ENCODE measurements at regions not wholly inside any gene's neighbourhood (a gene's known extent, or its start where the extent isn't known, plus 50 kb on each side); places are given as distances from the start of the nearest gene placed in this dataset.
A peak's percentile ranks its signal among the peaks of the same experiment; 100 is the strongest.

DNA sequence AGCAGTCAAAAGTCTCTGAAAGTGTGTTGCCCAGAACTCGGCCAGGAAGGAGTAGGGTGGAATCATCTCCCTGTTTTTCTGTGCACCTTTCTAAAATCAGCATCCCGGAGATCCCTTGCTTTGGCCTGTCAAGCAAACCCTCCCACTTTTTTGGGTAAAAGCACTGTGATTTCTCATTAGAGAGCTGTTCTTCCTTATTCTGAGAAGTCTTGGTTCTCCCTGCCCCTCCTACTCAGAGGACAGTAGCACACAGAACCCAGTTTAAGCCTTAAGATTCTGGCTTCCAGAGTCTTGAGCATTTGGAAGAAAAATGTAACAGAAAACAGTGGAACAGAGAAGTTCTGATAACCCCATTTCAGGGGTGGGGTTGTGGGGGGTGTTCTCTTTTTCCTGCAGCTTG lies 52.6 kb upstream of the KATNAL1 start:
- no peak for DNase-seq
- H3K9me3 Mint-ChIP-seq = no peaks in the 10 kb centered on the region
- peaks cover 10% of the 10 kb centered on the region for H3K4me1 Mint-ChIP-seq (ENCODE audit: low read depth)
- no peaks in the 10 kb centered on the region for H3K36me3 Mint-ChIP-seq (ENCODE audit: insufficient read depth in 2 of 2)
- ATAC-seq (replicated peaks in 1 of 2) = no peak
- no peak overlapping the region for H3K27ac Mint-ChIP-seq
- no peaks in the 10 kb centered on the region for H3K27me3 Mint-ChIP-seq (ENCODE audit: low read depth)
- H3K4me3 Mint-ChIP-seq = no peak overlapping the region

- H3K4me3 Mint-ChIP-seq = no peak overlapping the region
- peaks cover 4% of the 10 kb centered on the region for H3K4me1 Mint-ChIP-seq (ENCODE audit: low read depth)
- H3K27ac Mint-ChIP-seq = no peak overlapping the region
- H3K27me3 Mint-ChIP-seq (ENCODE audit: low read depth) = no peaks in the 10 kb centered on the region
- ATAC-seq (replicated peaks in 1 of 2) = no peak
- H3K9me3 Mint-ChIP-seq = no peaks in the 10 kb centered on the region
- H3K36me3 Mint-ChIP-seq (ENCODE audit: insufficient read depth in 2 of 2) = peaks cover 0 to 1% of the 10 kb centered on the region in 2 donors
- no peak for DNase-seq
Observed at GRCh38 chr13:30360586-30360985, 53.2 kb upstream of the KATNAL1 start.

DNA sequence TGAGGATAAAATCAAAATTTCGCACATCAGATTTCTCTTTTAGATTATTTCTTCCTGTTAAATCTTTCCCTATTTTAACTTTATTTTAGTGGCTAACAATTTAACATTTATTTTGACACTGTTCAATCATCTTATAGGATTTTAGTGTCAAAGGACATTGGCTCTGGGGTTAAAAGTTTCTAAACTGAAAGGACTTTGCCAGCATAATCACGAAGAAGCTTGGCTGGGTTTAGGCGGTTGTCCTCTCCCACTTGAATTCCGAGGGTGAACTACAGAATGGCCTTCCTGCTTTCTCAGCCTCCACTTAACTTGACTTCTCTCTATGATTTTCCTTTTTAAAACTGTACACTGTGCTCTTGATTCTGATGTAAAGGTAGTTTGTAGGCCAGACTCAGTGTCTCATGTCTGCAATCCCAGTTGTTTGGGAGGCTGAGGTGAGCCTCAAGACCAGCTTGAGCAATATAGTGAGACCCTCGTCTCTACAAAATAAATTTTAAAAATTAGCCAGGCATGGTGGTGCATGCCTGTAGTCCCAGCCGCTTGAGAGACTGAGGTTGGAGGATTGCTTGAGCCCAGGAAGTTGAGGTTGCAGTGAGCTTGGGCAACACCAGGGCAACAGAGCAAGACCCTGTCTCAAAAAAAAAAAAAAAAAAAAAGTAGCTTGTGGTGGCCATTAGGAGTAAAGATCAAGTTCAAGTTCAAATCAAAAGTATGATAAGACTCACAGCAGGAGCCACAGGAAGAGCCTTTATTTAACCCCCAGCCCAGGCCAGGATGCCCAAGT lies 54.8 kb upstream of the KATNAL1 start:
- Mint-ChIP-seq H3K36me3 (ENCODE audit: insufficient read depth in 2 of 2) (peaks cover 0 to 2% of the 10 kb centered on the region in 2 donors), H3K4me3 (no peak overlapping the region)
- no peak for DNase-seq

GRCh38 chr13:30362869-30363268 lies 55.5 kb upstream of the KATNAL1 start:
- H3K9me3 Mint-ChIP-seq = no peaks in the 10 kb centered on the region
- H3K36me3 Mint-ChIP-seq (ENCODE audit: insufficient read depth in 2 of 2) = peaks cover 0 to 2% of the 10 kb centered on the region in 2 donors
- H3K27ac Mint-ChIP-seq = no peak overlapping the region
- ATAC-seq (replicated peaks in 1 of 2) (no peak), DNase-seq (no peak)
- no peaks in the 10 kb centered on the region for H3K27me3 Mint-ChIP-seq (ENCODE audit: low read depth)
- no peak overlapping the region for H3K4me3 Mint-ChIP-seq
- no peaks in the 10 kb centered on the region for H3K4me1 Mint-ChIP-seq (ENCODE audit: low read depth)

More for the DNA sequence above, 54.8 kb upstream of the KATNAL1 start:
- Mint-ChIP-seq H3K27ac (no peak overlapping the region), H3K27me3 (ENCODE audit: low read depth) (no peaks in the 10 kb centered on the region), H3K4me1 (ENCODE audit: low read depth) (no peaks in the 10 kb centered on the region), H3K9me3 (no peaks in the 10 kb centered on the region)
- ATAC-seq (replicated peaks in 1 of 2) = no peak

DNA sequence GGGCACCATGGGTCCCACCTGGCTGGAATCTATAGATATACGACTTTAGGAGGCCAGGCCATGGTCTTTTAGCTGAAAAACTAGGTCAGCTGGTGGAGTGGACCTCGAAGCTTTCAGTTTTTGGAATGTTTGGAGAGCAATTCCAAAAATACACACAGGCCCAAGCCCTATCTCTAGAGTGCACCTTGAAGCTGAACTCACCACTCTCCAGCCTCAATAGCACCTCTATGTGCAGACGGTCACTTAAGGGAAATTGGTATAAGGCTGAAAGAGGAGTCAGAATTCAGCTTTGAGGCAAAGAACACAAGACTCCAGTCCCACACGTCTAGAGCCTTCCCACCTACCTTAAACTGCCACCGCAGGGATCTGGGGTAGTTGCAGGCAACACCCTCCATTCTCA lies 56.4 kb upstream of the KATNAL1 start:
- DNase-seq = no peak
- ATAC-seq (replicated peaks in 1 of 2) = no peak
- Mint-ChIP-seq H3K36me3 (ENCODE audit: insufficient read depth in 2 of 2) (peaks cover 0 to 2% of the 10 kb centered on the region in 2 donors), H3K27ac (no peak overlapping the region), H3K27me3 (ENCODE audit: low read depth) (no peaks in the 10 kb centered on the region), H3K4me3 (no peak overlapping the region), H3K4me1 (ENCODE audit: low read depth) (peaks cover 2% of the 10 kb centered on the region), H3K9me3 (no peaks in the 10 kb centered on the region)

GRCh38 chr13:30364133-30364532 lies 56.8 kb upstream of the KATNAL1 start:
- Mint-ChIP-seq H3K36me3 (ENCODE audit: insufficient read depth in 2 of 2) (peaks cover 0 to 3% of the 10 kb centered on the region in 2 donors), H3K4me1 (ENCODE audit: low read depth) (peaks cover 7% of the 10 kb centered on the region), H3K4me3 (no peak overlapping the region), H3K27me3 (ENCODE audit: low read depth) (no peaks in the 10 kb centered on the region), H3K27ac (no peak overlapping the region), H3K9me3 (no peaks in the 10 kb centered on the region)
- ATAC-seq (replicated peaks in 1 of 2) = no peak
- DNase-seq = no peak

GRCh38 chr13:30364876-30365275 lies 57.4 kb upstream of the UBE2L5 start:
- DNase-seq = no peak
- H3K9me3 Mint-ChIP-seq = no peaks in the 10 kb centered on the region
- H3K4me1 Mint-ChIP-seq (ENCODE audit: low read depth) = peaks cover 11% of the 10 kb centered on the region
- H3K4me3 Mint-ChIP-seq = no peak overlapping the region
- H3K27ac Mint-ChIP-seq = no peak overlapping the region
- no peaks in the 10 kb centered on the region for H3K27me3 Mint-ChIP-seq (ENCODE audit: low read depth)
- peaks cover 0 to 6% of the 10 kb centered on the region in 2 donors for H3K36me3 Mint-ChIP-seq (ENCODE audit: insufficient read depth in 2 of 2)
- ATAC-seq (replicated peaks in 1 of 2) = no peak

- H3K27ac Mint-ChIP-seq = no peak overlapping the region
- no peak overlapping the region for H3K4me3 Mint-ChIP-seq
- no peak for ATAC-seq (replicated peaks in 1 of 2)
- peaks cover 22% of the 10 kb centered on the region for H3K4me1 Mint-ChIP-seq (ENCODE audit: low read depth)
- H3K27me3 Mint-ChIP-seq (ENCODE audit: low read depth) = no peaks in the 10 kb centered on the region
- DNase-seq = no peak
- no peaks in the 10 kb centered on the region for H3K9me3 Mint-ChIP-seq
- peaks cover 0 to 6% of the 10 kb centered on the region in 2 donors for H3K36me3 Mint-ChIP-seq (ENCODE audit: insufficient read depth in 2 of 2)
Observed at GRCh38 chr13:30366088-30366487, 56.2 kb upstream of the UBE2L5 start.

GRCh38 chr13:30367296-30367695 lies 55.0 kb upstream of the UBE2L5 start:
- Mint-ChIP-seq H3K4me3 (no peak overlapping the region), H3K9me3 (no peaks in the 10 kb centered on the region), H3K36me3 (ENCODE audit: insufficient read depth in 2 of 2) (peaks cover 0 to 9% of the 10 kb centered on the region in 2 donors), H3K4me1 (ENCODE audit: low read depth) (peaks cover 34% of the 10 kb centered on the region), H3K27me3 (ENCODE audit: low read depth) (no peaks in the 10 kb centered on the region), H3K27ac (no peak overlapping the region)
- DNase-seq (no peak), ATAC-seq (replicated peaks in 1 of 2) (no peak)

DNA sequence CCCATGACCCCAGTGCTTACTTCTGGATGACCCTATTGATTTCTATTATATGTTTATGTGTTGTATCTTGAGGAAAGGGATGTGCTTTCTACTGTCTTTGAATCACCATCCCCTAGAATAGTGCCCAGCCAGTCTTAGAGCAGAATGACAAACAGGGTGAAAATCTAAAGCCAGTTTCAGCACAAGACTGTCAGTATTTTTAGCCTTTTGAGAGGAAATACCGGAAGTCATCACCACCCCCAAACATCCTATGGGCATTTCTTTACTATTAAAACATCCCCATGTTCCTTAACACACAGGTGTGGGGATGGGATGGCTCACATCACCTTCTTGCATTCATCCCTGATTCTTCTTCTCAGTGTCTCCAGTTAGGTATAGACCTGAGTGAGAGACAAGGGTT lies 52.1 kb upstream of the UBE2L5 start:
- DNase-seq (no peak), ATAC-seq (replicated peaks in 1 of 2) (no peak)
- Mint-ChIP-seq H3K36me3 (ENCODE audit: insufficient read depth in 2 of 2) (peaks cover 2 to 9% of the 10 kb centered on the region in 2 donors), H3K4me1 (ENCODE audit: low read depth) (peaks cover 62% of the 10 kb centered on the region), H3K4me3 (no peak overlapping the region), H3K27me3 (ENCODE audit: low read depth) (no peaks in the 10 kb centered on the region), H3K27ac (peak overlapping the region; percentile 64), H3K9me3 (no peaks in the 10 kb centered on the region)

DNA sequence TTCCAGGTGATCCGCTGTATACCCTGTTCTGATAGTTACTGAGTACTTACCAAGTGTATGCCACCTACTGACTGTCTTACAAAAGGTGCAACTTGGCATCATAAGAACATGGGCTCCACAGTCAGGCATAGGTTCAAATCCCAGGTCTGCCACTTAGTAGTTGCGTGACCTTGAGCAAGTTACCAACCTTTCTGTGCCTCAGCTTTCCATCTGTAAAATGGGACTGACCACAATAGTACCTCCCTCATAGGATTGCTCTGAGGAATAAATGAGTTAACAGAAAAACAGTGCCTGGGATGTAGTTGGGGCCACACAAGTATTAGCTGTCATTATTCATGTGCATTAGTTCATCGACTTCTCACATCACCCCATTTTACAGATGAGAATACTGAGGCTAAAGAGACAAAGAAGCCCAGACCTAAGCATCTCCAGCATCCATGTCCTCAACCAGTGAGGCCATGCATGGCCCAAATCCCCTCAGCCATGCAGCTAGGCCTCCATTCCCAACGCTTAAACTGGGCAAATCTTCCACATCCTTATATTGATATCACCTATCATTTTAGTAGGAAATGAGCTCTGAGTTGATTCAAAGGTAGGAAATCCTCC lies 51.3 kb upstream of the UBE2L5 start:
- Mint-ChIP-seq H3K36me3 (ENCODE audit: insufficient read depth in 2 of 2) (peaks cover 2 to 7% of the 10 kb centered on the region in 2 donors), H3K4me3 (peak overlapping the region; percentile 52 to 54), H3K4me1 (ENCODE audit: low read depth) (peaks cover 71% of the 10 kb centered on the region), H3K27me3 (ENCODE audit: low read depth) (no peaks in the 10 kb centered on the region), H3K9me3 (no peaks in the 10 kb centered on the region), H3K27ac (peak overlapping the region; percentile 90)
- peak in 1 of 2 donors; percentile 0 for ATAC-seq (replicated peaks in 1 of 2)
- no peak for DNase-seq

- no peaks in the 10 kb centered on the region for H3K27me3 Mint-ChIP-seq (ENCODE audit: low read depth)
- peak overlapping the region; percentile 90 for H3K27ac Mint-ChIP-seq
- peaks cover 2 to 7% of the 10 kb centered on the region in 2 donors for H3K36me3 Mint-ChIP-seq (ENCODE audit: insufficient read depth in 2 of 2)
- DNase-seq (peak; percentile 65 to 75), ATAC-seq (replicated peaks in 1 of 2) (peak; percentile 72 to 77)
- H3K4me1 Mint-ChIP-seq (ENCODE audit: low read depth) = peaks cover 78% of the 10 kb centered on the region
- peak overlapping the region; percentile 52 to 54 for H3K4me3 Mint-ChIP-seq
- no peaks in the 10 kb centered on the region for H3K9me3 Mint-ChIP-seq
Observed at GRCh38 chr13:30371649-30372265, 50.5 kb upstream of the UBE2L5 start.

All from activated T-cell treated with anti-CD3 and anti-CD28 coated beads, Interleukin-2, amount 50 U/mL, for 72 hours (primary cell).